WTC11 (cell line): ENCODE measurements at regions not wholly inside any gene's neighbourhood (a gene's known extent, or its start where the extent isn't known, plus 50 kb on each side); places are given as distances from the start of the nearest gene placed in this dataset.

Source experiments
- ATAC-seq: fragments of 200-7000 bp; cut with Tn5 transposase; 2 replicates; pipeline ENCODE4 v1.10.0; 2021; ENCODE audit warnings: mild to moderate bottlenecking, moderate library complexity
- CTCF ChIA-PET: fragments of 300-600 bp; sonication (Branson Sonifier 250); formaldehyde crosslinking; loops from one replicate; lab custom pipeline; 2021; ENCODE audit warnings: antibody characterized with exemption; lab: Charles Lee
- POLR2A ChIA-PET: fragments of 350-600 bp; sonication (Branson Sonifier 250); formaldehyde crosslinking; loops from one replicate; lab custom pipeline; 2021; ENCODE audit warnings: antibody characterized with exemption; lab: Charles Lee
- DNase-seq: peaks from one replicate; pipeline ENCODE4 v3.0.0; 2021; ENCODE audit warnings: low spot score
- H3K27ac Mint-ChIP-seq: 2 replicates; pipeline ENCODE4 v1.8.0; 2021; ENCODE audit warnings: mixed read lengths
- H3K27me3 Mint-ChIP-seq: 2 replicates; pipeline ENCODE4 v1.8.0; 2021; ENCODE audit warnings: low read depth, mild to moderate bottlenecking, moderate library complexity, mixed read lengths
- H3K36me3 Mint-ChIP-seq: 2 replicates; pipeline ENCODE4 v1.8.0; 2021; ENCODE audit warnings: mixed read lengths
- H3K4me1 Mint-ChIP-seq: 2 replicates; pipeline ENCODE4 v1.8.0; 2022; ENCODE audit warnings: mixed read lengths
- H3K4me3 Mint-ChIP-seq: 2 replicates; pipeline ENCODE4 v1.8.0; 2021; ENCODE audit warnings: mild to moderate bottlenecking, moderate library complexity, mixed read lengths
- H3K9me3 Mint-ChIP-seq: 2 replicates; pipeline ENCODE4 v1.8.0; 2021; ENCODE audit warnings: mixed read lengths
- ATF3 ChIP-seq: sonication (generic); formaldehyde crosslinking; conservative IDR thresholded peaks from 2 replicates; pipeline ENCODE4 v1.8.1; 2022; ENCODE audit warnings: mild to moderate bottlenecking, missing genetic modification reagents
- ATF6 ChIP-seq: sonication (generic); formaldehyde crosslinking; IDR thresholded peaks from 2 replicates; pipeline ENCODE4 v1.8.1; 2023; ENCODE audit warnings: mild to moderate bottlenecking, missing genetic modification reagents
- CREB1 ChIP-seq: sonication (generic); formaldehyde crosslinking; IDR thresholded peaks from 2 replicates; pipeline ENCODE4 v1.8.0; 2023; ENCODE audit warnings: mild to moderate bottlenecking, missing genetic modification reagents
- E2F4 ChIP-seq: sonication (generic); formaldehyde crosslinking; IDR thresholded peaks from 2 replicates; pipeline ENCODE4 v1.8.1; 2022; ENCODE audit warnings: low read depth, mild to moderate bottlenecking, moderate library complexity, missing genetic modification reagents, borderline replicate concordance
- ETV6 ChIP-seq: sonication (generic); formaldehyde crosslinking; IDR thresholded peaks from 2 replicates; pipeline ENCODE4 v1.8.1; 2022; ENCODE audit warnings: mild to moderate bottlenecking, missing genetic modification reagents
- FOXJ3 ChIP-seq: sonication (generic); formaldehyde crosslinking; IDR thresholded peaks from 2 replicates; pipeline ENCODE4 v1.9.0; 2021; ENCODE audit warnings: missing genetic modification reagents, mild to moderate bottlenecking, borderline replicate concordance
- GABPB1 ChIP-seq: sonication (generic); formaldehyde crosslinking; IDR thresholded peaks from 2 replicates; pipeline ENCODE4 v1.8.1; 2023; ENCODE audit warnings: mild to moderate bottlenecking, missing genetic modification reagents
- IRF1 ChIP-seq: sonication (generic); formaldehyde crosslinking; IDR thresholded peaks from 2 replicates; pipeline ENCODE4 v1.8.0; 2023; ENCODE audit warnings: missing genetic modification reagents
- NFATC4 ChIP-seq: fragments of 250-450 bp; sonication (Bioruptor Pico); IDR thresholded peaks from 2 replicates; pipeline ENCODE4 v1.9.0; 2021; ENCODE audit warnings: mild to moderate bottlenecking
- NFE2L1 ChIP-seq: sonication (generic); formaldehyde crosslinking; IDR thresholded peaks from 2 replicates; pipeline ENCODE4 v1.8.1; 2023; ENCODE audit warnings: missing genetic modification reagents
- NR1H2 ChIP-seq: sonication (generic); formaldehyde crosslinking; IDR thresholded peaks from 2 replicates; pipeline ENCODE4 v1.9.0; 2021; ENCODE audit warnings: mild to moderate bottlenecking, moderate library complexity, missing genetic modification reagents
- PREB ChIP-seq: sonication (generic); formaldehyde crosslinking; IDR thresholded peaks from 2 replicates; pipeline ENCODE4 v1.8.1; 2022; ENCODE audit warnings: mild to moderate bottlenecking, missing genetic modification reagents, moderate library complexity, borderline replicate concordance
- RELA ChIP-seq: sonication (generic); formaldehyde crosslinking; IDR thresholded peaks from 2 replicates; pipeline ENCODE4 v1.8.1; 2022; ENCODE audit warnings: missing genetic modification reagents, mild to moderate bottlenecking, borderline replicate concordance
- RORB ChIP-seq: fragments of 250-450 bp; sonication (Bioruptor Pico); IDR thresholded peaks from 2 replicates; pipeline ENCODE4 v1.9.0; 2021; ENCODE audit warnings: mild to moderate bottlenecking
- USF1 ChIP-seq: sonication (generic); formaldehyde crosslinking; IDR thresholded peaks from 2 replicates; pipeline ENCODE4 v1.8.0; 2022; ENCODE audit warnings: mild to moderate bottlenecking, missing genetic modification reagents
- ZBTB21 ChIP-seq: sonication (generic); formaldehyde crosslinking; IDR thresholded peaks from 2 replicates; pipeline ENCODE4 v1.8.1; 2023; ENCODE audit warnings: mild to moderate bottlenecking, missing genetic modification reagents, borderline replicate concordance
- ZNF121 ChIP-seq: sonication (generic); formaldehyde crosslinking; IDR thresholded peaks from 2 replicates; pipeline ENCODE4 v1.8.0; 2023; ENCODE audit warnings: missing genetic modification reagents
- ZNF416 ChIP-seq: fragments of 250-450 bp; sonication (Bioruptor Pico); IDR thresholded peaks from 2 replicates; pipeline ENCODE4 v1.9.0; 2021; ENCODE audit warnings: mild to moderate bottlenecking, inconsistent platforms
- ZNF423 ChIP-seq: fragments of 250-450 bp; sonication (Bioruptor Pico); IDR thresholded peaks from 2 replicates; pipeline ENCODE4 v2.1.2; 2022; ENCODE audit warnings: mild to moderate bottlenecking, moderate library complexity
- ZNF512 ChIP-seq: sonication (generic); formaldehyde crosslinking; IDR thresholded peaks from 2 replicates; pipeline ENCODE4 v1.8.1; 2022; ENCODE audit warnings: missing genetic modification reagents, borderline replicate concordance

- no peaks in the 10 kb centered on the region for H3K27me3 Mint-ChIP-seq
- ATAC-seq, result no peak
- no peaks in the 10 kb centered on the region for H3K36me3 Mint-ChIP-seq
- no peak for DNase-seq
- POLR2A ChIA-PET, result no interaction called here
- TF ChIP-seq ETV6 (CRISPR knock-in tag) (no peak), ZNF416 (CRISPR knock-in tag) (no peak), IRF1 (CRISPR knock-in tag) (no peak), ZBTB21 (CRISPR knock-in tag) (no peak), CREB1 (CRISPR knock-in tag) (no peak), RELA (CRISPR knock-in tag) (no peak), NFE2L1 (CRISPR knock-in tag) (no peak), FOXJ3 (CRISPR knock-in tag) (no peak), USF1 (no peak), ZNF121 (no peak), ZNF423 (CRISPR knock-in tag) (no peak)
- TF ChIP-seq, all 79 proteins: peak for 0
- CTCF ChIA-PET, result no interaction called here
- Mint-ChIP-seq H3K27ac (no peak overlapping the region), H3K4me1 (peaks cover 35% of the 10 kb centered on the region), H3K9me3 (no peaks in the 10 kb centered on the region), H3K4me3 (no peak overlapping the region)
These were observed 296.1 kb upstream of the MPDZ start for GRCh38 chr9:13575558-13575957.

GRCh38 chr9:13570068-13570974 is 290.8 kb upstream of the MPDZ start:
- ChIA-PET POLR2A (no interaction called here), CTCF (no interaction called here)
- H3K4me3 Mint-ChIP-seq, result no peak overlapping the region
- H3K27me3 Mint-ChIP-seq, result peaks cover 13% of the 10 kb centered on the region
- peaks cover 22% of the 10 kb centered on the region for H3K4me1 Mint-ChIP-seq
- DNase-seq, result no peak
- no peaks in the 10 kb centered on the region for H3K9me3 Mint-ChIP-seq
- H3K36me3 Mint-ChIP-seq, result no peaks in the 10 kb centered on the region
- no peak overlapping the region for H3K27ac Mint-ChIP-seq
- no peak for ATAC-seq
- TF ChIP-seq NFATC4 (CRISPR knock-in tag) (no peak), ATF6 (CRISPR knock-in tag) (no peak), NR1H2 (CRISPR knock-in tag) (no peak), ZNF512 (CRISPR knock-in tag) (no peak), GABPB1 (no peak), FOXJ3 (CRISPR knock-in tag) (no peak), ATF3 (CRISPR knock-in tag) (no peak), E2F4 (no peak), PREB (CRISPR knock-in tag) (no peak), RORB (CRISPR knock-in tag) (no peak)
